AG04449 (cell line): ENCODE measurements at regions not wholly inside any gene's neighbourhood (a gene's known extent, or its start where the extent isn't known, plus 50 kb on each side); places are given as distances from the start of the nearest gene placed in this dataset.

ENCODE experiments used
- CTCF ChIA-PET: fragments of 350-600 bp; formaldehyde crosslinking; extraction: SDS; loops from one replicate; lab custom pipeline; 2021; ENCODE audit warnings: antibody characterized with exemption; lab: Yijun Ruan, JAX
- POLR2A ChIA-PET: fragments of 400-600, 350-600 bp; formaldehyde crosslinking; extraction: SDS; loops from one replicate; lab custom pipeline; 2020; ENCODE audit warnings: antibody characterized with exemption, inconsistent platforms; lab: Yijun Ruan, JAX
- DNase-seq: peaks from one replicate; pipeline ENCODE4 v3.0.0-alpha.2; 2010; ENCODE audit warnings: low read depth, low spot score
- H3K4me3 ChIP-seq: 2 replicates; pipeline ENCODE4 v1.5.1; 2011; ENCODE audit warnings: low read depth, mild to moderate bottlenecking, control low read depth, low read length
- TF ChIP-seq, protein P1 (sequence below): IDR thresholded peaks from one replicate; pipeline ENCODE4 v1.5.1; 2011; ENCODE audit warnings: mild to moderate bottlenecking, moderate library complexity, low read length, control low read depth, inconsistent platforms; ENCODE audit not compliant: insufficient read depth; ENCODE audit errors: missing control alignments

DNA sequence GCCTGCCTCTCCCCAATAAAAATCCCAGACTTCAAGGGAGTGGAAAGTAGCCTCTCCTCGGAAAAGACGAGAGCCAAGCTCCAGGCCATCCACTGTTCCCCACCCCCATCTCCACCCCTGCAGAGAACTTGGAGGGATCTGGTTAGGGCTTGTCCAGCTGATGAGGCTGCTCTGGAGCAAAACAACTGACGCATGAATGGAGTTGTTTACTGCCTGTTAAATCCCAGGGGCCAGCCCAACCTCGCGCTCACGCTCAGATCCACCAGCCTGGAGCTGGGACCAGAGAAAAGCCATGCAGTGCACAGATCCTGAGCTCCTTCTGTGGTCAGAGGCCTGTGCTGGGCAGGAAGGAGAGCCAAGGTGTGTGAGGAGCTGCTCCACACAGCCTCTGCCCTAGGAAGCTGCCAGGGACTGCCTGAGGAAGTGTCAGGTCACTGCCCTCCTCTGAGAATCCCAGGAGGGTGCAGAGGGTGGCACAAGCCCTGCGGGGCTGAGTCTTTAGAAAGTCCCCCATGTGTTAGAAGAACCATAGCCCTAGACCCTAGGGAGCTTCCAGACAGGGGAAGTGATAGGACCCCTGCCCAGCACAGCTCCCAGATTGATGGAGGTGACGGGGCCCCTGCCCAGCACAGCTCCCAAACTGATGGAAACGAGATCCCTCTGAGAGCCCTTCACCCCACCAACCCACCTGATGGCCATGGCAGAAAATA is 109.0 kb upstream of the IPO9 start:
- CTCF ChIA-PET: interaction anchor here (0.7 to 23.8 kb wide), 8 partner anchors 10 to 189 kb away, joined by 3 to 785 read pairs (median 6); no protein-coding TSS in a partner anchor
- POLR2A ChIA-PET: interaction anchor here (1.2 kb wide), 1 partner anchor 158 kb away, joined by 3 read pairs; no protein-coding TSS in a partner anchor
- H3K4me3 ChIP-seq: no peak overlapping the region
- no peak for DNase-seq
- TF ChIP-seq, protein P1, sequence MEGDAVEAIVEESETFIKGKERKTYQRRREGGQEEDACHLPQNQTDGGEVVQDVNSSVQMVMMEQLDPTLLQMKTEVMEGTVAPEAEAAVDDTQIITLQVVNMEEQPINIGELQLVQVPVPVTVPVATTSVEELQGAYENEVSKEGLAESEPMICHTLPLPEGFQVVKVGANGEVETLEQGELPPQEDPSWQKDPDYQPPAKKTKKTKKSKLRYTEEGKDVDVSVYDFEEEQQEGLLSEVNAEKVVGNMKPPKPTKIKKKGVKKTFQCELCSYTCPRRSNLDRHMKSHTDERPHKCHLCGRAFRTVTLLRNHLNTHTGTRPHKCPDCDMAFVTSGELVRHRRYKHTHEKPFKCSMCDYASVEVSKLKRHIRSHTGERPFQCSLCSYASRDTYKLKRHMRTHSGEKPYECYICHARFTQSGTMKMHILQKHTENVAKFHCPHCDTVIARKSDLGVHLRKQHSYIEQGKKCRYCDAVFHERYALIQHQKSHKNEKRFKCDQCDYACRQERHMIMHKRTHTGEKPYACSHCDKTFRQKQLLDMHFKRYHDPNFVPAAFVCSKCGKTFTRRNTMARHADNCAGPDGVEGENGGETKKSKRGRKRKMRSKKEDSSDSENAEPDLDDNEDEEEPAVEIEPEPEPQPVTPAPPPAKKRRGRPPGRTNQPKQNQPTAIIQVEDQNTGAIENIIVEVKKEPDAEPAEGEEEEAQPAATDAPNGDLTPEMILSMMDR: no peak

DNA sequence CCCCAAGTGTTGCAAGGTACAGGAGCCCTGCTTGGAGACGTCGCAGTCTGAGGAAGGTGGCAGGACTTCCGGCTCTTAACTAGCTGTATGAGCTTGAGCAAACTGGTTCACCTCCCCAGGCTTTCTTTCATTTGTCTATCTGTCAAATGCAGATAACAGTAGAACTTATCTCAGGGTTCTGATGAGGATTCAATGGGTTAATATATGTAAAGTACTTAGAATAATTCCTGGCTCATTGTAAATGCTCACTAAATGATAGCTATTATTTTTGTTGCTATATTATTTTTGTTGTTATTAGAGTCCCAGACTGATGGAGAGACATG is 108.5 kb upstream of the IPO9 start:
- ChIA-PET POLR2A (interaction anchor here (1.2 kb wide), 1 partner anchor 158 kb away, joined by 3 read pairs; no protein-coding TSS in a partner anchor), CTCF (interaction anchor here (1.2 to 23.8 kb wide), 6 partner anchors 9 to 189 kb away, joined by 3 to 785 read pairs (median 24); no protein-coding TSS in a partner anchor)
- TF ChIP-seq, protein P1: no peak
- H3K4me3 ChIP-seq: no peak overlapping the region
- no peak for DNase-seq

DNA sequence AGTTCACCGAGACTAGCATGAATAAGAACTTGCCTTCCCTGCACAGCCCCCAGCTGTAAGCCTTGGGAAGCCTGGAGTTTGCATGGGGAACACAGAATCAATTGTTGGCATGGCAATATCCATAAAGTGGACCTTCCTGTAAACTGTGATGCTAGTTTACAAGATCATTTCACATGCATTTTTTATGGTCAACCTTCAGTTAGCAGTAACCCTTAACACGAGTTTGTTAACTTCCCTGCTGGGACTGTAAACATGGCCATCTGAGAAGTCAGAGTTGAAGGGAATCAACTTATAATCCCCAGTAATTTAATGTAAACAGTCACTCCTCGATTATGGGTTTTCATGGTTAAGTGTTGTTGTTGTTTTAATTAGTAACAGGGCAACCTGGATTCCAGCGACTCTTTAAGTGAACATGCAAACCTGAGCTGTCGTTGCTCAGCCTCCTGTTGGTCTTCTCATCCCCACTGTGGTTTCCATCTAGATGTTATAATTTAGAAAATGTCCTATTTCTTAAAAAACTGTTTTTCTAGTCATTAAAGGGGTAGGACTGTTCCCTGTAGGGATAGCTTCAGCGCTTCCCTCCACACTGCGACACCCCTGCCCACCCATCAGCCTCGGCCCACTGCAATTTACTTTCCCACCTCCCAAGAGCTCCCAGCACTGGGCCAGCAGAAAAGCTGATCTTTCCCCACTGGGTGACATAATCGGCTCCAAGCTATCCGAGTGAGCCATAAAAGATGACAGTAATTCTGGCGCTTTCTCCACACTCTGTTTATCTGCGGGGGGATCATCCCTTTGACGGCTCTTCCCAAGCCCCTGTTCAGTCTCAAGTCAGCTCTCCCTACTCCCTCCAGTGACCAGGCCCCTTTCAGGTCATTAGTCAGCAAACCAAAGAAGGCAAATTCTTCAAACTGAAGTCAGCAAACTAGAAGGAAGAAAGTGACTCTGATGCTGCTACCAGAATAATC is 107.6 kb upstream of the IPO9 start:
- POLR2A ChIA-PET: interaction anchor here (0.8 to 1.0 kb wide), 4 partner anchors 11 to 182 kb away, joined by 3 to 5 read pairs (median 3); no protein-coding TSS in a partner anchor
- TF ChIP-seq, protein P1: no peak
- CTCF ChIA-PET: interaction anchor here (0.7 to 23.8 kb wide), 9 partner anchors 8 to 162 kb away, joined by 3 to 785 read pairs (median 4); no protein-coding TSS in a partner anchor
- H3K4me3 ChIP-seq: no peak overlapping the region
- DNase-seq: no peak

DNA sequence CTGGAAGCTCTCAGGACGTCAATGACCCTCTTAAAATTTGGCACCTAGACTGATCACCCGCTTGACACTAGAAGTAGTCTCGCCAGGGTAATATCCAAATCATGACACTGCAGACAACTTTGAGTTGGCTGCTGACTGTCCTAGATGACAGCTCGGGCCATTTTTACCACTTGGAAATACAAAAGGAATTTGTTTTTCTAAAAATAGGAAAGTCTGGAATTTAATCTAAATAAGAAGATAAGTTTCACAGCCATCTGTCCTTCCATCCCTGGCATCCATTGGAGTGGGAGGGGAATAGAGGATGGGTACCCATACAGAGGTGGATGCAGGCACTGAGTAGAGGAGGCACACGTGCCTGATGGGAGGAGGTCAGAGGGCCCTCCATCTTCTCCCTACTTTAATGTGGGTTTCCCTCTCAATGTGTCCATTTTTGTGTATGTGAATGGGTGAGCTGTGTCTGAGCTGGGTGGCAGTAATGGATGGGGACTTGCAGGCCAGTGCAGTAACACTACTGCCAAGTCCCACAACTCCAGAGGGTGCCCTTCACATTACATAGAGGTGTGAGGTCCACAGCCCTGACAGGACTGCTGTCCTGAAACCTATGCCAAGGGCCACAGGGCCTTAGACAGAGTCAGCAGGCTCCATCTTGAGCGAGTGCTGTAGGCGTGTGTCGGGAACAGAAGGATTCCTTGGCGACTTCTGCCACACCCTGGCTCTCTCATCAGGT is 104.8 kb upstream of the IPO9 start:
- H3K4me3 ChIP-seq: no peak overlapping the region
- POLR2A ChIA-PET: no interaction called here
- DNase-seq: no peak
- TF ChIP-seq, protein P1: no peak
- CTCF ChIA-PET: interaction anchor here (0.8 to 23.8 kb wide), 12 partner anchors 9 to 194 kb away, joined by 3 to 785 read pairs (median 4); no protein-coding TSS in a partner anchor

DNA sequence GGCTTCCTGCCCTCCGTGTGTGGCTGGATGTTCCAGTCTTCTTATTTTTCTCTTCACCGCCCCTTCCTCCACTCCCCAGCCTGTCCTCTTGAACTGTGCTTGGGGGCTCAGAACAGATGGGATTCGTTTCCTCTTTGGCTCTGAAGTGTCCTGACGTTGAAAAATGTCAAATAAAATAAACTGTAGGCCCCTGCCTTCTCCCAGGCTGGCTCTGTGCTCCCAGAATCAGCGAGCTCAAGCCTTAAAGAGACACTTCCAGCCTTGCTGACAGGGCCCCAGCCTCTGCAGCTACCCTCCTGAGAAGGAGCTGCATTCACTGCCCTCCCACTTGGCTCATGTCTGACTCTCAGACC is 104.2 kb upstream of the IPO9 start:
- ChIA-PET CTCF (interaction anchor here (0.9 to 23.8 kb wide), 5 partner anchors 10 to 63 kb away, joined by 3 to 785 read pairs (median 7); no protein-coding TSS in a partner anchor), POLR2A (no interaction called here)
- DNase-seq: no peak
- no peak overlapping the region for H3K4me3 ChIP-seq
- TF ChIP-seq, protein P1: no peak
